ENCODE measurements at regions not wholly inside any gene's neighbourhood (a gene's known extent, or its start where the extent isn't known, plus 50 kb on each side); places are given as distances from the start of the nearest gene placed in this dataset.

GRCh38 chr10:105783936-105784483 is 1142.9 kb downstream of the SORCS3 start:
- 64 to 73% methylated on average over 7 of the region's 7 CpGs for WGBS, 2 donors
- no peaks in the 10 kb centered on the region for H3K4me1 ChIP-seq (ENCODE audit: control insufficient read depth in 5 of 5, insufficient read depth in 5 of 5, low read length in 5 of 5)
- H3K27ac ChIP-seq (ENCODE audit: low read depth in 1 of 2, low read length in 1 of 2): no peak overlapping the region
- DNase-seq: no peak
- no peaks in the 10 kb centered on the region for H3K36me3 ChIP-seq (ENCODE audit: control insufficient read depth in 4 of 4, insufficient read depth in 4 of 4, low read length in 4 of 4)
- no peak for ATAC-seq (ENCODE audit: insufficient read depth, low FRiP score)
- no peak overlapping the region for H3K9ac ChIP-seq (ENCODE audit: insufficient read depth in 1 of 2, low read length in 2 of 2)
- H3K4me3 ChIP-seq: no peak overlapping the region
- no peaks in the 10 kb centered on the region for H3K27me3 ChIP-seq (ENCODE audit: control insufficient read depth in 3 of 3, insufficient read depth in 3 of 3, low read length in 2 of 3)
- H3K9me3 ChIP-seq (ENCODE audit: control insufficient read depth in 4 of 4, insufficient read depth in 3 of 4, low read length in 3 of 4): peaks cover 0 to 7% (median 0%) of the 10 kb centered on the region in 4 donors
- no peak for TF ChIP-seq CTCF (IDR thresholded peaks at IDR 0.05; ENCODE audit: control extremely low read depth, extremely low read depth)

GRCh38 chr10:105774881-105775280 is 1133.8 kb downstream of the SORCS3 start:
- no peak overlapping the region for H3K9ac ChIP-seq (ENCODE audit: insufficient read depth in 1 of 2, low read length in 2 of 2)
- ATAC-seq (ENCODE audit: insufficient read depth, low FRiP score) (no peak), DNase-seq (no peak)
- H3K9me3 ChIP-seq (ENCODE audit: control insufficient read depth in 4 of 4, insufficient read depth in 3 of 4, low read length in 3 of 4): no peaks in the 10 kb centered on the region
- WGBS, 2 donors: 55 to 68% methylated on average over 1 of the region's 1 CpG
- no peak for TF ChIP-seq CTCF (IDR thresholded peaks at IDR 0.05; ENCODE audit: control extremely low read depth, extremely low read depth)
- no peak overlapping the region for H3K27ac ChIP-seq (ENCODE audit: low read depth in 1 of 2, low read length in 1 of 2)
- H3K27me3 ChIP-seq (ENCODE audit: control insufficient read depth in 3 of 3, insufficient read depth in 3 of 3, low read length in 2 of 3): no peaks in the 10 kb centered on the region
- H3K36me3 ChIP-seq (ENCODE audit: control insufficient read depth in 4 of 4, insufficient read depth in 4 of 4, low read length in 4 of 4): no peaks in the 10 kb centered on the region
- no peak overlapping the region for H3K4me3 ChIP-seq
- H3K4me1 ChIP-seq (ENCODE audit: control insufficient read depth in 5 of 5, insufficient read depth in 5 of 5, low read length in 5 of 5): no peaks in the 10 kb centered on the region

- DNase-seq (no peak), ATAC-seq (ENCODE audit: insufficient read depth, low FRiP score) (no peak)
- no peak overlapping the region for H3K27ac ChIP-seq (ENCODE audit: low read depth in 1 of 2, low read length in 1 of 2)
- no peaks in the 10 kb centered on the region for H3K36me3 ChIP-seq (ENCODE audit: control insufficient read depth in 4 of 4, insufficient read depth in 4 of 4, low read length in 4 of 4)
- no peaks in the 10 kb centered on the region for H3K27me3 ChIP-seq (ENCODE audit: control insufficient read depth in 3 of 3, insufficient read depth in 3 of 3, low read length in 2 of 3)
- peaks cover 0 to 3% (median 0%) of the 10 kb centered on the region in 5 donors for H3K4me1 ChIP-seq (ENCODE audit: control insufficient read depth in 5 of 5, insufficient read depth in 5 of 5, low read length in 5 of 5)
- H3K9ac ChIP-seq (ENCODE audit: insufficient read depth in 1 of 2, low read length in 2 of 2): no peak overlapping the region
- no peak for TF ChIP-seq CTCF (IDR thresholded peaks at IDR 0.05; ENCODE audit: control extremely low read depth, extremely low read depth)
- no peaks in the 10 kb centered on the region for H3K9me3 ChIP-seq (ENCODE audit: control insufficient read depth in 4 of 4, insufficient read depth in 3 of 4, low read length in 3 of 4)
- 35 to 42% methylated on average over 2 of the region's 2 CpGs for WGBS, 2 donors
- H3K4me3 ChIP-seq: no peak overlapping the region
Measured at GRCh38 chr10:105774351-105774750, 1133.3 kb downstream of the SORCS3 start.

Measured in lung (tissue), 11 donors.